ENCODE measurements at regions not wholly inside any gene's neighbourhood (a gene's known extent, or its start where the extent isn't known, plus 50 kb on each side); places are given as distances from the start of the nearest gene placed in this dataset.

GRCh38 chr1:199735660-199736059 lies 291.9 kb upstream of the NR5A2 start:
- H2AFZ ChIP-seq (ENCODE audit: low read depth, low read length): no peak overlapping the region
- no peaks in the 10 kb centered on the region for H3K9me3 ChIP-seq (ENCODE audit: low read length)
- H3K4me1 ChIP-seq (ENCODE audit: insufficient read depth, low read length): no peaks in the 10 kb centered on the region
- no peak overlapping the region for H3K4me3 ChIP-seq (ENCODE audit: low read length)
- no peaks in the 10 kb centered on the region for H3K27me3 ChIP-seq (ENCODE audit: insufficient read depth, low read length)
- H3K36me3 ChIP-seq (ENCODE audit: insufficient read depth, low read length): no peaks in the 10 kb centered on the region

DNA sequence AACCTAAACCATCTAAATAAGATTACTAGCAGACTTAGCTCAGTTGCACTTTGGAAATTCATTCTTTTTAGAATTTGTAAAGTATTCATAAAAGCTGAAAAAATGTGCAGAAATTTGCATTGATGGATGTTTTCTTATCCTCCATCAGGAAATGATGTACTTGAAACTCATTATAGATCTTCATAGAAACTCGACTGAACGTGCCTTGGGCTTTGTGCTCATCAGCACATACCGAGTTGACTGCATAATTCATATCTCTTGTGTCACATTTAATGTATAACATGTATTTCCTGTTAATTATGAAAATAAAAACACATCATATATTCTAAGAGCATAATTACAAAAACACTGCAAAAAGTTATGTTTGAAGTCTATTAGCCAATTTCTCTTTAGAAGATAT lies 290.9 kb upstream of the NR5A2 start:
- no peaks in the 10 kb centered on the region for H3K36me3 ChIP-seq (ENCODE audit: insufficient read depth, low read length)
- no peak overlapping the region for H2AFZ ChIP-seq (ENCODE audit: low read depth, low read length)
- H3K4me1 ChIP-seq (ENCODE audit: insufficient read depth, low read length): no peaks in the 10 kb centered on the region
- no peaks in the 10 kb centered on the region for H3K27me3 ChIP-seq (ENCODE audit: insufficient read depth, low read length)
- H3K4me3 ChIP-seq (ENCODE audit: low read length): no peak overlapping the region
- H3K9me3 ChIP-seq (ENCODE audit: low read length): no peaks in the 10 kb centered on the region

DNA sequence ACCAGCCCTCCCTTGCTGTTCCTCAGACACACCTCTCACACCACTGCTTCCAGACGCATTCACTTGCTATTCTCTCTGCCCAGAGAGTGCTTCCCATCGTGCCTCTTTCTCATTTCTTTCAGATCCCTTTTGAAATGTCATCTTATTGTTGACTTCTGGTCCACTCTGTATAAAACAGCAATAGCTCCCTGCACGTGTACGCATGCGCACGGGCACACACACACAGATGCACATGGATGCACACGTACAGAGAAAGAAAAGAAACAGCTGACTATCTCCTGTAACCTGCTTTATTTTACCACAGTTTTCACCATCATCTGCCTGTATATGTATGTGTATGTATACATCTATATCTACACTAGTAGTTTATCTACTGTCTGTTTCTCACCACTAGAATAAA lies 285.9 kb upstream of the NR5A2 start:
- Histone ChIP-seq H3K4me3 (ENCODE audit: low read length) (no peak overlapping the region), H3K36me3 (ENCODE audit: insufficient read depth, low read length) (no peaks in the 10 kb centered on the region), H3K27me3 (ENCODE audit: insufficient read depth, low read length) (no peaks in the 10 kb centered on the region), H2AFZ (ENCODE audit: low read depth, low read length) (no peak overlapping the region), H3K9me3 (ENCODE audit: low read length) (no peaks in the 10 kb centered on the region), H3K4me1 (ENCODE audit: insufficient read depth, low read length) (peaks cover 6% of the 10 kb centered on the region)

DNA sequence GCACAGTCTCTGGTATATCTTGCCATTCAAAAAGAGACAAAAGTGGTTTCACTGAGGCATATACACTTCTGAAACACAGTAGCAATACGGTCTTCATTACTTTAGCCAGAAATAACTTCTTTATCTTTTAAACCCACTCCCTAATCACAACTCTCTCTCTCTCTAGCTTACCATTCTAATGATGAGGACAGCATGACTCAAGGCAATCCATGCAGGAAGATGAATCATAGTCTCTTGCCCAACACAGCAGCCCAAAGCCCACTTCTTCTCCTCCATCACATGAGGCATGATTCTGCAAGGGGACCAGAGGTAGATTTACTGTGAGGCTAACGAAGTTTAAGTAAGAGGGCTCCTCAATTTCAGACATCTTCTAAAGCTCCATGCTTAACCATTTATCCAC lies 285.0 kb upstream of the NR5A2 start:
- H2AFZ ChIP-seq (ENCODE audit: low read depth, low read length): no peak overlapping the region
- H3K4me1 ChIP-seq (ENCODE audit: insufficient read depth, low read length): peaks cover 6% of the 10 kb centered on the region
- no peaks in the 10 kb centered on the region for H3K9me3 ChIP-seq (ENCODE audit: low read length)
- H3K27me3 ChIP-seq (ENCODE audit: insufficient read depth, low read length): no peaks in the 10 kb centered on the region
- H3K36me3 ChIP-seq (ENCODE audit: insufficient read depth, low read length): no peaks in the 10 kb centered on the region
- H3K4me3 ChIP-seq (ENCODE audit: low read length): no peak overlapping the region

- Histone ChIP-seq H3K27me3 (ENCODE audit: insufficient read depth, low read length) (no peaks in the 10 kb centered on the region), H3K4me1 (ENCODE audit: insufficient read depth, low read length) (peaks cover 6% of the 10 kb centered on the region), H3K4me3 (ENCODE audit: low read length) (no peak overlapping the region), H3K9me3 (ENCODE audit: low read length) (no peaks in the 10 kb centered on the region), H3K36me3 (ENCODE audit: insufficient read depth, low read length) (no peaks in the 10 kb centered on the region), H2AFZ (ENCODE audit: low read depth, low read length) (no peak overlapping the region)
These were observed 284.3 kb upstream of the NR5A2 start for GRCh38 chr1:199743227-199743626.

GRCh38 chr1:199746666-199747384 lies 280.7 kb upstream of the NR5A2 start:
- Histone ChIP-seq H3K9me3 (ENCODE audit: low read length) (no peaks in the 10 kb centered on the region), H3K4me1 (ENCODE audit: insufficient read depth, low read length) (peaks cover 6% of the 10 kb centered on the region)

DNA sequence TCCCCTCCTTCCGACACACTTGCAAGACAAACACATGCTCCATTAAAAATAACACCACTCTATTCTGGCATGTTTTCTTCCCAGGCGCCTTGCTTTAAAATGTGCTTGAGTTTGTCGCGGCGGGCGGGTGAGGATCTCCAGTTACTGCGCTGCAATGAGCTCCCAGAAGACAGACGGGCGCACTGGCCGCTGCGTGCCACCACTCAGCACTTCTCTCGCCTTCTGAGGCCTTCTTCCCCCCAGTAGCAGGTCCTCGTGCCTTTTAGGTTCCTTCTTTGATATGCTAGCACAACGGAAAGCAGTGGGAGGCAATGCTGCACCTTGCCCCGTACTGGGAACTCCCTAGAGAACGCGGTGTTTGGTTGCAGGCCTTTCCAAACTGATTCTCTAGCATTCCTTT lies 279.5 kb upstream of the NR5A2 start:
- H2AFZ ChIP-seq (ENCODE audit: low read depth, low read length): no peak overlapping the region
- H3K9me3 ChIP-seq (ENCODE audit: low read length): no peaks in the 10 kb centered on the region
- H3K4me1 ChIP-seq (ENCODE audit: insufficient read depth, low read length): peaks cover 6% of the 10 kb centered on the region
- H3K36me3 ChIP-seq (ENCODE audit: insufficient read depth, low read length): no peaks in the 10 kb centered on the region
- no peak overlapping the region for H3K4me3 ChIP-seq (ENCODE audit: low read length)
- no peaks in the 10 kb centered on the region for H3K27me3 ChIP-seq (ENCODE audit: insufficient read depth, low read length)

More at GRCh38 chr1:199746666-199747384, 280.7 kb upstream of the NR5A2 start:
- no peak overlapping the region for H3K4me3 ChIP-seq (ENCODE audit: low read length)
- H2AFZ ChIP-seq (ENCODE audit: low read depth, low read length): no peak overlapping the region
- H3K36me3 ChIP-seq (ENCODE audit: insufficient read depth, low read length): no peaks in the 10 kb centered on the region
- H3K27me3 ChIP-seq (ENCODE audit: insufficient read depth, low read length): no peaks in the 10 kb centered on the region

GRCh38 chr1:199751506-199751905 lies 276.0 kb upstream of the NR5A2 start:
- no peaks in the 10 kb centered on the region for H3K27me3 ChIP-seq (ENCODE audit: insufficient read depth, low read length)
- no peaks in the 10 kb centered on the region for H3K36me3 ChIP-seq (ENCODE audit: insufficient read depth, low read length)
- no peaks in the 10 kb centered on the region for H3K9me3 ChIP-seq (ENCODE audit: low read length)
- no peak overlapping the region for H2AFZ ChIP-seq (ENCODE audit: low read depth, low read length)
- H3K4me3 ChIP-seq (ENCODE audit: low read length): no peak overlapping the region
- H3K4me1 ChIP-seq (ENCODE audit: insufficient read depth, low read length): no peaks in the 10 kb centered on the region

- Histone ChIP-seq H3K27me3 (ENCODE audit: insufficient read depth, low read length) (no peaks in the 10 kb centered on the region), H3K9me3 (ENCODE audit: low read length) (no peaks in the 10 kb centered on the region), H3K36me3 (ENCODE audit: insufficient read depth, low read length) (no peaks in the 10 kb centered on the region), H2AFZ (ENCODE audit: low read depth, low read length) (no peak overlapping the region), H3K4me3 (ENCODE audit: low read length) (no peak overlapping the region), H3K4me1 (ENCODE audit: insufficient read depth, low read length) (no peaks in the 10 kb centered on the region)
These were observed 275.4 kb upstream of the NR5A2 start for GRCh38 chr1:199751962-199752687.

GRCh38 chr1:199752688-199753027 lies 274.9 kb upstream of the NR5A2 start:
- no peak overlapping the region for H2AFZ ChIP-seq (ENCODE audit: low read depth, low read length)
- no peaks in the 10 kb centered on the region for H3K36me3 ChIP-seq (ENCODE audit: insufficient read depth, low read length)
- no peaks in the 10 kb centered on the region for H3K27me3 ChIP-seq (ENCODE audit: insufficient read depth, low read length)

DNA sequence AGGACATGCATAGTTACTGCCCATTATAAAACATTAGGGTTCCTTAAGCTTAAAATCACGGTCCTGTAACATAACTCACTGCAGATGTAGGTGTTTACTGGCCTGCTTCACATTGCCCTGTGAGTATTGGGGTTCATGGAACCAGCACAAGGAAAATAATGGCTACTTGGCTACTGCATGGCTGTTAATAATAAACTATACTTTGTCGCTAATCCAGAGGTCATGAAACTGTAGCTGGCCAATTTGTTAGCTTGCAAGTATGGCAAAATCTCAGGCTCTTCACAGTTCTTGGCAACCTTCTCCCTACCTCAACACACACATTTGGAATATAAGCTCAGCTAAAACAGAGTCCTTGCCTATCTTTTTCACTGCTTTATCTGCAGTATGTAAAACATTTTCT lies 274.0 kb upstream of the NR5A2 start:
- Histone ChIP-seq H2AFZ (ENCODE audit: low read depth, low read length) (no peak overlapping the region), H3K4me3 (ENCODE audit: low read length) (no peak overlapping the region), H3K4me1 (ENCODE audit: insufficient read depth, low read length) (no peaks in the 10 kb centered on the region), H3K36me3 (ENCODE audit: insufficient read depth, low read length) (no peaks in the 10 kb centered on the region), H3K9me3 (ENCODE audit: low read length) (no peaks in the 10 kb centered on the region), H3K27me3 (ENCODE audit: insufficient read depth, low read length) (no peaks in the 10 kb centered on the region)

More at GRCh38 chr1:199752688-199753027, 274.9 kb upstream of the NR5A2 start:
- Histone ChIP-seq H3K9me3 (ENCODE audit: low read length) (no peaks in the 10 kb centered on the region), H3K4me1 (ENCODE audit: insufficient read depth, low read length) (no peaks in the 10 kb centered on the region), H3K4me3 (ENCODE audit: low read length) (no peak overlapping the region)

DNA sequence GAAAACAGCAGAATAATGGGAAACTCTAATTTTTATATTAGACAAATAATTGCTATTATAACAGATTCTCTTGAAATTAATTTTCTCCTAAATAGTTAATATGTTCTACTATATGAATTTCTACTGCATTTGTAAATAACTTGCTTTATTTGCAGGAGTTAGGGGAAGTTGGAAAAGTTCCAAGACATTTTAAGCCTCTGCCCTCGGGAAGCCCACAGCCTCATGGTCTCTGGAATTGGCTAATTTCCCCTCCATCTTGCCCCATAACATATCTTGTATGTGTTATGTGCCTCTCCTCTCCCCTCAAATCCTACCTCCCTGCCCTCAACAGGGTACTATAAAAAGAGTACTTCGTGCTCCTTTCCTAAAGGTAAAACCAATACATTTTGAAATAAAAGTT lies 271.4 kb upstream of the NR5A2 start:
- H2AFZ ChIP-seq (ENCODE audit: low read depth, low read length): no peak overlapping the region

DNA sequence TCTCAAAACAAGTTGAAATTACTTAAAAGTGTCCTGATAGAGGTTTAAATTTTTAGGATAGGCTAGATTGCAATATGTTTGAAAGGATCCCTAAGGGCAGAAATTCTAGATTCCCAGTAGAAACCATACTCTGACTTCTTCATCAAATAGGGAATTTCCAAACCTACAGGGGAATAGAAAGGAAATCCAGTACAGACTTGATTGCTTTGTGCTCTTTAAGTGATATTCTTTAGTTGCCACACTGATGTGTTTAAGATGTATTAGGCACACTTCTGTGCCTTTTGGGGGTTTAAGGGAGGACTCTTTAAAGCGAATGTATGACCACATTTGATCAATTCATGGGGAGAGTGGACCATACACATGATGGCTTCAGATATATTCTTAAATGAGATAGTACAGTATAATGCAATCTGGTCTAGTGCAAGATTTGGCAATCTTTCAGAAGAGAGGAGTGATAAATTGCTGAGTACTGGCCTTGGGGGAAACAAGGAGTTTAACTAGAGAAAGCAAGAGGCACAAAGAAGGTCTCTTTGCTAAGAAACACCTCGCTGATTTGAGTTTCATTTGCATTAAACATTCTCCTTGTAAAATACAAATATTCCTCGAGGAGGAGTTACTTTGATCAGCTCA lies 268.8 kb upstream of the NR5A2 start:
- no peak overlapping the region for H2AFZ ChIP-seq (ENCODE audit: low read depth, low read length)
- no peaks in the 10 kb centered on the region for H3K36me3 ChIP-seq (ENCODE audit: insufficient read depth, low read length)
- no peaks in the 10 kb centered on the region for H3K9me3 ChIP-seq (ENCODE audit: low read length)
- H3K27me3 ChIP-seq (ENCODE audit: insufficient read depth, low read length): no peaks in the 10 kb centered on the region
- no peaks in the 10 kb centered on the region for H3K4me1 ChIP-seq (ENCODE audit: insufficient read depth, low read length)
- no peak overlapping the region for H3K4me3 ChIP-seq (ENCODE audit: low read length)

More for the DNA sequence above, 271.4 kb upstream of the NR5A2 start:
- no peaks in the 10 kb centered on the region for H3K4me1 ChIP-seq (ENCODE audit: insufficient read depth, low read length)
- no peaks in the 10 kb centered on the region for H3K36me3 ChIP-seq (ENCODE audit: insufficient read depth, low read length)
- H3K4me3 ChIP-seq (ENCODE audit: low read length): no peak overlapping the region
- H3K27me3 ChIP-seq (ENCODE audit: insufficient read depth, low read length): no peaks in the 10 kb centered on the region
- no peaks in the 10 kb centered on the region for H3K9me3 ChIP-seq (ENCODE audit: low read length)

Measured in neuron (in vitro differentiated cells).